ENCODE measurements at regions not wholly inside any gene's neighbourhood (a gene's known extent, or its start where the extent isn't known, plus 50 kb on each side); places are given as distances from the start of the nearest gene placed in this dataset.

GRCh38 chr18:59758837-59759236 lies 61.6 kb upstream of the CCBE1 start:
- no peak for DNase-seq (ENCODE audit: low read depth in 2 of 2)

- no peak for DNase-seq (ENCODE audit: low read depth in 2 of 2)
Observed at GRCh38 chr18:59758106-59758505, 60.9 kb upstream of the CCBE1 start.

GRCh38 chr18:59752666-59753065 lies 55.4 kb upstream of the CCBE1 start:
- DNase-seq (ENCODE audit: low read depth in 2 of 2): no peak

GRCh38 chr18:59751186-59751585 lies 54.0 kb upstream of the CCBE1 start:
- DNase-seq (ENCODE audit: low read depth in 2 of 2): no peak

- DNase-seq (ENCODE audit: low read depth in 2 of 2): no peak
Observed at GRCh38 chr18:59748628-59749360, 51.6 kb upstream of the CCBE1 start.
